H1 (cell line): ENCODE measurements at regions not wholly inside any gene's neighbourhood (a gene's known extent, or its start where the extent isn't known, plus 50 kb on each side); places are given as distances from the start of the nearest gene placed in this dataset.

Experiments
- ATF2 ChIP-seq: IDR thresholded peaks from 2 replicates; pipeline ENCODE4 v1.6.1; 2012; ENCODE audit warnings: low read length, inconsistent platforms
- BRCA1 ChIP-seq: IDR thresholded peaks from 2 replicates; pipeline ENCODE4 v1.6.1; 2012; ENCODE audit warnings: low read depth, low read length, improper control_type of control experiment
- CEBPB ChIP-seq: IDR thresholded peaks from 2 replicates; pipeline ENCODE4 v1.6.1; 2012; ENCODE audit warnings: low read depth, low read length
- EP300 ChIP-seq, 2 experiments: IDR thresholded peaks; 1 replicate in 1 of 2; 2 replicates in 1 of 2; pipeline ENCODE4 v1.6.1; 2011 to 2012; ENCODE audit warnings: low read depth in 2 of 2, low read length in 2 of 2, mild to moderate bottlenecking in 2 of 2, borderline replicate concordance in 1 of 2, inconsistent platforms in 1 of 2, moderate library complexity in 1 of 2
- MAX ChIP-seq: IDR thresholded peaks from 2 replicates; pipeline ENCODE4 v1.6.1; 2012; ENCODE audit warnings: inconsistent platforms
- POLR2A ChIP-seq, 2 experiments: IDR thresholded peaks; 1 replicate in 1 of 2; 2 replicates in 1 of 2; pipeline ENCODE4 v1.6.1; 2011; ENCODE audit warnings: low read depth in 2 of 2, low read length in 2 of 2, mild to moderate bottlenecking in 2 of 2; ENCODE audit errors: control extremely low read depth in 1 of 2
- SP1 ChIP-seq: IDR thresholded peaks from 2 replicates; pipeline ENCODE4 v1.6.1; 2011; ENCODE audit warnings: low read depth, low read length
- TF ChIP-seq, protein P1 (sequence below): fragments of 300-600 bp; sonication (generic); IDR thresholded peaks from 2 replicates; pipeline ENCODE4 v1.7.1; 2012; ENCODE audit warnings: low read length, moderate library complexity, mild to moderate bottlenecking, inconsistent platforms; ENCODE audit not compliant: insufficient replicate concordance
- TF ChIP-seq, protein P2 (sequence below): IDR thresholded peaks from 2 replicates; pipeline ENCODE4 v1.6.1; 2012; ENCODE audit warnings: inconsistent platforms

DNA sequence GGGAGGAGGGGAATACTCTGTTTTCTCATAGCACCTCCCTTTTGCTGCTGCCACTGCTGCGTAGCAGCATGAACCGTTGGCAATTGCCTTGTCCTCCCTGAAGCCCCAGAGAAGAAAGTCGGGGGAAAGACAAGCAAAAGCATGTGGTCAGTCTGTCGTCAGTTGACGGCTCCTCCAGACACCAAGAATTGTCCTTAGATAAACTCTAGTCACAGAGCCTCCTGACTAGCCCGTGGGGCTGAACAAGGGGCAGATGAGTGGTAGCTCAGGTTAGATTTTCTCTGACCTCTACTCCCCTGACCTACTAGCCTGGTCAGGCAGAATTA is 126.4 kb upstream of the HSD17B12 start:
- TF ChIP-seq, protein P1, sequence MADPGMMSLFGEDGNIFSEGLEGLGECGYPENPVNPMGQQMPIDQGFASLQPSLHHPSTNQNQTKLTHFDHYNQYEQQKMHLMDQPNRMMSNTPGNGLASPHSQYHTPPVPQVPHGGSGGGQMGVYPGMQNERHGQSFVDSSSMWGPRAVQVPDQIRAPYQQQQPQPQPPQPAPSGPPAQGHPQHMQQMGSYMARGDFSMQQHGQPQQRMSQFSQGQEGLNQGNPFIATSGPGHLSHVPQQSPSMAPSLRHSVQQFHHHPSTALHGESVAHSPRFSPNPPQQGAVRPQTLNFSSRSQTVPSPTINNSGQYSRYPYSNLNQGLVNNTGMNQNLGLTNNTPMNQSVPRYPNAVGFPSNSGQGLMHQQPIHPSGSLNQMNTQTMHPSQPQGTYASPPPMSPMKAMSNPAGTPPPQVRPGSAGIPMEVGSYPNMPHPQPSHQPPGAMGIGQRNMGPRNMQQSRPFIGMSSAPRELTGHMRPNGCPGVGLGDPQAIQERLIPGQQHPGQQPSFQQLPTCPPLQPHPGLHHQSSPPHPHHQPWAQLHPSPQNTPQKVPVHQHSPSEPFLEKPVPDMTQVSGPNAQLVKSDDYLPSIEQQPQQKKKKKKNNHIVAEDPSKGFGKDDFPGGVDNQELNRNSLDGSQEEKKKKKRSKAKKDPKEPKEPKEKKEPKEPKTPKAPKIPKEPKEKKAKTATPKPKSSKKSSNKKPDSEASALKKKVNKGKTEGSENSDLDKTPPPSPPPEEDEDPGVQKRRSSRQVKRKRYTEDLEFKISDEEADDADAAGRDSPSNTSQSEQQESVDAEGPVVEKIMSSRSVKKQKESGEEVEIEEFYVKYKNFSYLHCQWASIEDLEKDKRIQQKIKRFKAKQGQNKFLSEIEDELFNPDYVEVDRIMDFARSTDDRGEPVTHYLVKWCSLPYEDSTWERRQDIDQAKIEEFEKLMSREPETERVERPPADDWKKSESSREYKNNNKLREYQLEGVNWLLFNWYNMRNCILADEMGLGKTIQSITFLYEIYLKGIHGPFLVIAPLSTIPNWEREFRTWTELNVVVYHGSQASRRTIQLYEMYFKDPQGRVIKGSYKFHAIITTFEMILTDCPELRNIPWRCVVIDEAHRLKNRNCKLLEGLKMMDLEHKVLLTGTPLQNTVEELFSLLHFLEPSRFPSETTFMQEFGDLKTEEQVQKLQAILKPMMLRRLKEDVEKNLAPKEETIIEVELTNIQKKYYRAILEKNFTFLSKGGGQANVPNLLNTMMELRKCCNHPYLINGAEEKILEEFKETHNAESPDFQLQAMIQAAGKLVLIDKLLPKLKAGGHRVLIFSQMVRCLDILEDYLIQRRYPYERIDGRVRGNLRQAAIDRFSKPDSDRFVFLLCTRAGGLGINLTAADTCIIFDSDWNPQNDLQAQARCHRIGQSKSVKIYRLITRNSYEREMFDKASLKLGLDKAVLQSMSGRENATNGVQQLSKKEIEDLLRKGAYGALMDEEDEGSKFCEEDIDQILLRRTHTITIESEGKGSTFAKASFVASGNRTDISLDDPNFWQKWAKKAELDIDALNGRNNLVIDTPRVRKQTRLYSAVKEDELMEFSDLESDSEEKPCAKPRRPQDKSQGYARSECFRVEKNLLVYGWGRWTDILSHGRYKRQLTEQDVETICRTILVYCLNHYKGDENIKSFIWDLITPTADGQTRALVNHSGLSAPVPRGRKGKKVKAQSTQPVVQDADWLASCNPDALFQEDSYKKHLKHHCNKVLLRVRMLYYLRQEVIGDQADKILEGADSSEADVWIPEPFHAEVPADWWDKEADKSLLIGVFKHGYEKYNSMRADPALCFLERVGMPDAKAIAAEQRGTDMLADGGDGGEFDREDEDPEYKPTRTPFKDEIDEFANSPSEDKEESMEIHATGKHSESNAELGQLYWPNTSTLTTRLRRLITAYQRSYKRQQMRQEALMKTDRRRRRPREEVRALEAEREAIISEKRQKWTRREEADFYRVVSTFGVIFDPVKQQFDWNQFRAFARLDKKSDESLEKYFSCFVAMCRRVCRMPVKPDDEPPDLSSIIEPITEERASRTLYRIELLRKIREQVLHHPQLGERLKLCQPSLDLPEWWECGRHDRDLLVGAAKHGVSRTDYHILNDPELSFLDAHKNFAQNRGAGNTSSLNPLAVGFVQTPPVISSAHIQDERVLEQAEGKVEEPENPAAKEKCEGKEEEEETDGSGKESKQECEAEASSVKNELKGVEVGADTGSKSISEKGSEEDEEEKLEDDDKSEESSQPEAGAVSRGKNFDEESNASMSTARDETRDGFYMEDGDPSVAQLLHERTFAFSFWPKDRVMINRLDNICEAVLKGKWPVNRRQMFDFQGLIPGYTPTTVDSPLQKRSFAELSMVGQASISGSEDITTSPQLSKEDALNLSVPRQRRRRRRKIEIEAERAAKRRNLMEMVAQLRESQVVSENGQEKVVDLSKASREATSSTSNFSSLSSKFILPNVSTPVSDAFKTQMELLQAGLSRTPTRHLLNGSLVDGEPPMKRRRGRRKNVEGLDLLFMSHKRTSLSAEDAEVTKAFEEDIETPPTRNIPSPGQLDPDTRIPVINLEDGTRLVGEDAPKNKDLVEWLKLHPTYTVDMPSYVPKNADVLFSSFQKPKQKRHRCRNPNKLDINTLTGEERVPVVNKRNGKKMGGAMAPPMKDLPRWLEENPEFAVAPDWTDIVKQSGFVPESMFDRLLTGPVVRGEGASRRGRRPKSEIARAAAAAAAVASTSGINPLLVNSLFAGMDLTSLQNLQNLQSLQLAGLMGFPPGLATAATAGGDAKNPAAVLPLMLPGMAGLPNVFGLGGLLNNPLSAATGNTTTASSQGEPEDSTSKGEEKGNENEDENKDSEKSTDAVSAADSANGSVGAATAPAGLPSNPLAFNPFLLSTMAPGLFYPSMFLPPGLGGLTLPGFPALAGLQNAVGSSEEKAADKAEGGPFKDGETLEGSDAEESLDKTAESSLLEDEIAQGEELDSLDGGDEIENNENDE = no peak
- TF ChIP-seq SP1 = no peak
- no peak for TF ChIP-seq ATF2
- TF ChIP-seq CEBPB = no peak
- TF ChIP-seq POLR2A (IDR thresholded peaks at IDR 0.05; ENCODE audit: control extremely low read depth in 1 of 2, low read depth in 2 of 2, low read length in 2 of 2) = no peak
- TF ChIP-seq, protein P2, sequence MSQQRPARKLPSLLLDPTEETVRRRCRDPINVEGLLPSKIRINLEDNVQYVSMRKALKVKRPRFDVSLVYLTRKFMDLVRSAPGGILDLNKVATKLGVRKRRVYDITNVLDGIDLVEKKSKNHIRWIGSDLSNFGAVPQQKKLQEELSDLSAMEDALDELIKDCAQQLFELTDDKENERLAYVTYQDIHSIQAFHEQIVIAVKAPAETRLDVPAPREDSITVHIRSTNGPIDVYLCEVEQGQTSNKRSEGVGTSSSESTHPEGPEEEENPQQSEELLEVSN = 0 out of 2 replicates have a peak, but pooled peaks have one; percentile 39
- TF ChIP-seq EP300 (IDR thresholded peaks at IDR 0.05; ENCODE audit: borderline replicate concordance in 1 of 2, low read depth in 2 of 2, low read length in 2 of 2) = no peak
- TF ChIP-seq MAX = no peak
- TF ChIP-seq BRCA1 = no peak
